ENCODE measurements at regions not wholly inside any gene's neighbourhood (a gene's known extent, or its start where the extent isn't known, plus 50 kb on each side); places are given as distances from the start of the nearest gene placed in this dataset.

DNA sequence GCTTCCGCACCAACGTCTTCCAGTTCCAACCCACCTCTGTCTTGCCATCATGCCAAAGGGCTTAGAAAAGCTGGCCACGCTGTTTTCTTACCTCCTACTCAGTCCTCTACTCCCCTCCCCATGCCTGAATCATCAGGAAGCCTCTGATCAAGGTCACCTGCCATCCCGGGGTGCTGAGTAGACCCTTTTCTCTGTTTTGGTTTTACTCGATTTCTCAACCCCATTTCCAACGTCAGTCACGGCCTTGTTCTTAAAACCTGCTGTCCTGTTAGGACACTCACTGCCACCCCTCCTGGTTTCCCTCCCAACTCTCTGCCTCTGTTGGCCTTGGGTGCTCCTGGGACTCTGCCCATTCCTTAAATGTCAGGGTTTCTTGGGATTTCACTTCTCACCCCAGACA is 350.1 kb downstream of the FOXO1 start:
- no peak overlapping the region for H3K9ac ChIP-seq (ENCODE audit: low read length)
- H3K27me3 ChIP-seq (ENCODE audit: control insufficient read depth in 1 of 2, insufficient read depth in 1 of 2, low read length in 2 of 2) = peaks cover 0 to 3% of the 10 kb centered on the region in 2 experiments
- H2BK15ac ChIP-seq (ENCODE audit: low read depth, poor library complexity, severe bottlenecking) = no peak overlapping the region
- DNase-seq = no peak
- no peak overlapping the region for H3K4me3 ChIP-seq (ENCODE audit: insufficient read depth in 1 of 2, low read depth in 1 of 2, low read length in 2 of 2)
- no peak overlapping the region for H3K23ac ChIP-seq (ENCODE audit: low read length in 2 of 2)
- no peak overlapping the region for H3K14ac ChIP-seq (ENCODE audit: low read length in 2 of 2)
- WGBS = 91% methylated on average over 7 of the region's 7 CpGs
- H2BK5ac ChIP-seq (ENCODE audit: low read depth, low read length, poor library complexity, severe bottlenecking) = no peak overlapping the region
- no peak overlapping the region for H2BK12ac ChIP-seq (ENCODE audit: low read length in 2 of 2)
- H3K79me1 ChIP-seq (replicated peaks; ENCODE audit: low read length, poor library complexity, severe bottlenecking) = no peaks in the 10 kb centered on the region
- H3K27ac ChIP-seq (ENCODE audit: low read length, poor library complexity, severe bottlenecking) = no peak overlapping the region
- H3K4ac ChIP-seq (ENCODE audit: low read depth in 1 of 2, low read length in 2 of 2) = no peak overlapping the region
- no peak overlapping the region for H4K91ac ChIP-seq (ENCODE audit: low read length)
- no peaks in the 10 kb centered on the region for H3K36me3 ChIP-seq (ENCODE audit: control insufficient read depth in 1 of 2, insufficient read depth in 2 of 2, low read depth in 1 of 2, low read length in 2 of 2)
- H2BK120ac ChIP-seq (ENCODE audit: low read depth, low read length) = no peak overlapping the region
- H2AFZ ChIP-seq (ENCODE audit: low read depth, low read length) = no peak overlapping the region
- no peak overlapping the region for H3K18ac ChIP-seq (ENCODE audit: low read depth in 1 of 2, low read length in 2 of 2)
- no peak overlapping the region for H4K8ac ChIP-seq (ENCODE audit: low read length)
- H3K9me3 ChIP-seq (ENCODE audit: control insufficient read depth, low read length) = no peaks in the 10 kb centered on the region
- no peak overlapping the region for H2AK5ac ChIP-seq (ENCODE audit: low read length, severe bottlenecking)
- peaks cover 2% of the 10 kb centered on the region for H3K4me1 ChIP-seq (ENCODE audit: control insufficient read depth, insufficient read depth, low read depth, low read length)
- H3K4me2 ChIP-seq (ENCODE audit: low read length, poor library complexity, severe bottlenecking) = no peak overlapping the region

DNA sequence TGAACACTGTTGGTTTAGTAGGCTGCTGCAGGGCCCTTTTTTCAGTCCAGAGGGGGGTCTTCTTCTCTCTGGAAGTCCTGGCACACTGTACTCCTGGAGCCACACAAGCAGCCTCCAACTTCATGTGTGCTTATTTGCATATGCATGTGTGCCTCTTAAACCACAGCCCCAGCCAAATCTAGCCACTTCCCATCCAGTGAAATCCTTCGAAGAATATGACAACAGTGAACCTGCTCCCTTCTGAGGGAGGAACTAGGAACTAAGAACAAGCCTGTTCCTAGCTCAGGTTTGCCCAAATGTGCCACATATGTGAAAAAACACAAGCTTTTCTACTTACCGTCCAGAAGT is 348.5 kb downstream of the FOXO1 start:
- WGBS = 85% methylated on average over 2 of the region's 2 CpGs
- H3K4me3 ChIP-seq (ENCODE audit: insufficient read depth in 1 of 2, low read depth in 1 of 2, low read length in 2 of 2) = no peak overlapping the region
- H2AFZ ChIP-seq (ENCODE audit: low read depth, low read length) = no peak overlapping the region
- no peak overlapping the region for H2BK5ac ChIP-seq (ENCODE audit: low read depth, low read length, poor library complexity, severe bottlenecking)
- peaks cover 4% of the 10 kb centered on the region for H3K9me3 ChIP-seq (ENCODE audit: control insufficient read depth, low read length)
- no peak overlapping the region for H3K4ac ChIP-seq (ENCODE audit: low read depth in 1 of 2, low read length in 2 of 2)
- H2BK12ac ChIP-seq (ENCODE audit: low read length in 2 of 2) = no peak overlapping the region
- H2BK120ac ChIP-seq (ENCODE audit: low read depth, low read length) = no peak overlapping the region
- no peaks in the 10 kb centered on the region for H3K4me1 ChIP-seq (ENCODE audit: control insufficient read depth, insufficient read depth, low read depth, low read length)
- H3K27ac ChIP-seq (ENCODE audit: low read length, poor library complexity, severe bottlenecking) = no peak overlapping the region
- H3K79me1 ChIP-seq (replicated peaks; ENCODE audit: low read length, poor library complexity, severe bottlenecking) = no peaks in the 10 kb centered on the region
- no peak for DNase-seq
- no peaks in the 10 kb centered on the region for H3K36me3 ChIP-seq (ENCODE audit: control insufficient read depth in 1 of 2, insufficient read depth in 2 of 2, low read depth in 1 of 2, low read length in 2 of 2)
- H4K91ac ChIP-seq (ENCODE audit: low read length) = no peak overlapping the region
- H4K8ac ChIP-seq (ENCODE audit: low read length) = no peak overlapping the region
- H3K4me2 ChIP-seq (ENCODE audit: low read length, poor library complexity, severe bottlenecking) = no peak overlapping the region
- H2AK5ac ChIP-seq (ENCODE audit: low read length, severe bottlenecking) = no peak overlapping the region
- no peak overlapping the region for H3K23ac ChIP-seq (ENCODE audit: low read length in 2 of 2)
- peaks cover 0 to 3% of the 10 kb centered on the region in 2 experiments for H3K27me3 ChIP-seq (ENCODE audit: control insufficient read depth in 1 of 2, insufficient read depth in 1 of 2, low read length in 2 of 2)
- no peak overlapping the region for H2BK15ac ChIP-seq (ENCODE audit: low read depth, poor library complexity, severe bottlenecking)
- H3K9ac ChIP-seq (ENCODE audit: low read length) = no peak overlapping the region
- H3K14ac ChIP-seq (ENCODE audit: low read length in 2 of 2) = no peak overlapping the region
- H3K18ac ChIP-seq (ENCODE audit: low read depth in 1 of 2, low read length in 2 of 2) = no peak overlapping the region

DNA sequence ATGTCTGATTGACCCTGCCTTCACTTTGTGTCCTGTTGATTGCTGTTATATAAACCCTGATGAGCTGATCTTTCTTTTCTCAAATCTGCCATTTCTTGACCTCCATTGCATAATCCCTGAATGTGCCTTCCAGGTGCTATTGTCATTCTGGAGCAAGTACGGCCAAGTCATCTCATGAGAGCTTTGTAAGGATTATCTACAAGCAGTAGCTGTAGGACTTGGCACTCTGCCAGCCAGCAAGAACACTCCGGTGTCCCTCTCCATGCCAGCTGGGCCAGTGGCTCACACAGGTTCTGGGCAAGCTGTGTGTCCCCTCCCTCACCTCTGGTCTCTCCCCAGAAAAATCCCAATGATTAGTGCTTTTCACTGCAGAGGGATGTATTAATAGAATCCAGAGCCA is 348.1 kb downstream of the FOXO1 start:
- peaks cover 8% of the 10 kb centered on the region for H3K9me3 ChIP-seq (ENCODE audit: control insufficient read depth, low read length)
- H3K4me2 ChIP-seq (ENCODE audit: low read length, poor library complexity, severe bottlenecking) = no peak overlapping the region
- H3K14ac ChIP-seq (ENCODE audit: low read length in 2 of 2) = no peak overlapping the region
- H3K4me3 ChIP-seq (ENCODE audit: insufficient read depth in 1 of 2, low read depth in 1 of 2, low read length in 2 of 2) = no peak overlapping the region
- no peak overlapping the region for H2AFZ ChIP-seq (ENCODE audit: low read depth, low read length)
- no peaks in the 10 kb centered on the region for H3K79me1 ChIP-seq (replicated peaks; ENCODE audit: low read length, poor library complexity, severe bottlenecking)
- no peak for DNase-seq
- no peak overlapping the region for H3K4ac ChIP-seq (ENCODE audit: low read depth in 1 of 2, low read length in 2 of 2)
- no peaks in the 10 kb centered on the region for H3K4me1 ChIP-seq (ENCODE audit: control insufficient read depth, insufficient read depth, low read depth, low read length)
- WGBS = 79% methylated on average over 2 of the region's 2 CpGs
- H2BK120ac ChIP-seq (ENCODE audit: low read depth, low read length) = no peak overlapping the region
- no peak overlapping the region for H2BK5ac ChIP-seq (ENCODE audit: low read depth, low read length, poor library complexity, severe bottlenecking)
- no peak overlapping the region for H3K23ac ChIP-seq (ENCODE audit: low read length in 2 of 2)
- no peaks in the 10 kb centered on the region for H3K36me3 ChIP-seq (ENCODE audit: control insufficient read depth in 1 of 2, insufficient read depth in 2 of 2, low read depth in 1 of 2, low read length in 2 of 2)
- H2BK12ac ChIP-seq (ENCODE audit: low read length in 2 of 2) = no peak overlapping the region
- H3K27me3 ChIP-seq (ENCODE audit: control insufficient read depth in 1 of 2, insufficient read depth in 1 of 2, low read length in 2 of 2) = peaks cover 0 to 3% of the 10 kb centered on the region in 2 experiments
- no peak overlapping the region for H3K18ac ChIP-seq (ENCODE audit: low read depth in 1 of 2, low read length in 2 of 2)
- no peak overlapping the region for H3K9ac ChIP-seq (ENCODE audit: low read length)
- H2BK15ac ChIP-seq (ENCODE audit: low read depth, poor library complexity, severe bottlenecking) = no peak overlapping the region
- H4K91ac ChIP-seq (ENCODE audit: low read length) = no peak overlapping the region
- no peak overlapping the region for H2AK5ac ChIP-seq (ENCODE audit: low read length, severe bottlenecking)
- H3K27ac ChIP-seq (ENCODE audit: low read length, poor library complexity, severe bottlenecking) = no peak overlapping the region
- H4K8ac ChIP-seq (ENCODE audit: low read length) = no peak overlapping the region

DNA sequence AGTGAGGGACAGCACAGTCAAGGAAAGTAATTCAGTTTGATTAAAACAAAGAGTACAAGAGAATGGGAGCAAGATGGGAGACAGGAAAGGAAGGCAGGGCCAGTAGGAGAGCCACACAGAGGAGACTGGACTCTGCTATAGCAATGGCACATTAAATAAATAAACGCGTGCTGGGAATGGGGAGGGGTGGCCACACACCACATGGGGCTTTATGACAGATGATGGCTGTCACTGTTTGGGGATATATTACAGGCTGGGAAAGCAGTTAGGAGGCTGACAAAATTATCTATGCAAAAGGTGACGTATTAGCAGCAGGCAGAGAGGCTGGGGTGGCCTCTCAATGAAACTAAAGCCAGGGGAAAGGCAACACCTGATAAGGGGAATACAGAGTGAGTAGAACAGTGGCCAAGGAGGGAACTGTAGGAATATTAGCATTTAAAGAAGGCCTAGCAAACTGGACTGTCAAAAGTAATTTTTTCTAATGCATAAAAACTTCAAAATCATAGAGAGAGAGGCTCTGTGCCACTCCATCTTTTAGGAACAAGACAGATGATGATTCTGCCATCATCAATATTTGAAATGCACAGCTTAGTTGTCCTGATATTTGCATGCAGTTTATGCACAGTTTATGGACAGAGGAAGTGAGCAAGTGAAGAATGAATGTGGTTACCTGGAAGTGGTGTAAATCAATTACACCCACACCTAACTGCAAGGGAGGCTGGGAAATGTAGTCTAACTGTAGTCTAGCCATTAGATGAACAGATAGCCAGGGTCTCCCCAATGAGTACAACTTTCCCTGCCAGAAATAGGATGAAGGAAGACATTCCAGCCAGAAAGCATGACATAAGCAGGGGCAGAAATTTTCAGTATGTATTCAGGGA is 346.5 kb downstream of the FOXO1 start:
- Histone ChIP-seq H2BK15ac (ENCODE audit: low read depth, poor library complexity, severe bottlenecking) (no peak overlapping the region), H3K27ac (ENCODE audit: low read length, poor library complexity, severe bottlenecking) (no peak overlapping the region), H2BK120ac (ENCODE audit: low read depth, low read length) (no peak overlapping the region), H3K4me3 (ENCODE audit: insufficient read depth in 1 of 2, low read depth in 1 of 2, low read length in 2 of 2) (no peak overlapping the region), H3K27me3 (ENCODE audit: control insufficient read depth in 1 of 2, insufficient read depth in 1 of 2, low read length in 2 of 2) (peaks cover 0 to 3% of the 10 kb centered on the region in 2 experiments), H3K79me1 (replicated peaks; ENCODE audit: low read length, poor library complexity, severe bottlenecking) (no peaks in the 10 kb centered on the region), H3K18ac (ENCODE audit: low read depth in 1 of 2, low read length in 2 of 2) (no peak overlapping the region), H4K8ac (ENCODE audit: low read length) (no peak overlapping the region), H2BK5ac (ENCODE audit: low read depth, low read length, poor library complexity, severe bottlenecking) (no peak overlapping the region), H3K4ac (ENCODE audit: low read depth in 1 of 2, low read length in 2 of 2) (no peak overlapping the region), H3K4me1 (ENCODE audit: control insufficient read depth, insufficient read depth, low read depth, low read length) (no peaks in the 10 kb centered on the region), H2AFZ (ENCODE audit: low read depth, low read length) (no peak overlapping the region), H3K9ac (ENCODE audit: low read length) (no peak overlapping the region), H3K4me2 (ENCODE audit: low read length, poor library complexity, severe bottlenecking) (no peak overlapping the region), H3K36me3 (ENCODE audit: control insufficient read depth in 1 of 2, insufficient read depth in 2 of 2, low read depth in 1 of 2, low read length in 2 of 2) (no peaks in the 10 kb centered on the region), H2AK5ac (ENCODE audit: low read length, severe bottlenecking) (no peak overlapping the region), H3K9me3 (ENCODE audit: control insufficient read depth, low read length) (peaks cover 14% of the 10 kb centered on the region), H4K91ac (ENCODE audit: low read length) (no peak overlapping the region), H2BK12ac (ENCODE audit: low read length in 2 of 2) (no peak overlapping the region), H3K14ac (ENCODE audit: low read length in 2 of 2) (no peak overlapping the region), H3K23ac (ENCODE audit: low read length in 2 of 2) (no peak overlapping the region)
- no peak for DNase-seq
- 52% methylated on average over 3 of the region's 3 CpGs for WGBS
